Retinal pigment epithelial cell (primary cell): ENCODE measurements at regions not wholly inside any gene's neighbourhood (a gene's known extent, or its start where the extent isn't known, plus 50 kb on each side); places are given as distances from the start of the nearest gene placed in this dataset.

ENCODE experiments used
- DNase-seq: peaks from one replicate; pipeline ENCODE4 v3.0.0-alpha.2; 2010; ENCODE audit warnings: low read depth
- H3K4me3 ChIP-seq: 2 replicates; pipeline ENCODE4 v1.5.1; 2011; ENCODE audit warnings: mild to moderate bottlenecking, low read length, control low read depth, moderate library complexity
- CTCF ChIP-seq: conservative IDR thresholded peaks from 2 replicates; pipeline ENCODE4 v1.5.1; 2011; ENCODE audit warnings: low read depth, low read length, control low read depth, inconsistent platforms

GRCh38 chr1:117812869-117813511, 116.4 kb downstream of the GDAP2 start:
- no peak for TF ChIP-seq CTCF
- no peak overlapping the region for H3K4me3 ChIP-seq
- no peak for DNase-seq
